ENCODE measurements at regions not wholly inside any gene's neighbourhood (a gene's known extent, or its start where the extent isn't known, plus 50 kb on each side); places are given as distances from the start of the nearest gene placed in this dataset.

DNA sequence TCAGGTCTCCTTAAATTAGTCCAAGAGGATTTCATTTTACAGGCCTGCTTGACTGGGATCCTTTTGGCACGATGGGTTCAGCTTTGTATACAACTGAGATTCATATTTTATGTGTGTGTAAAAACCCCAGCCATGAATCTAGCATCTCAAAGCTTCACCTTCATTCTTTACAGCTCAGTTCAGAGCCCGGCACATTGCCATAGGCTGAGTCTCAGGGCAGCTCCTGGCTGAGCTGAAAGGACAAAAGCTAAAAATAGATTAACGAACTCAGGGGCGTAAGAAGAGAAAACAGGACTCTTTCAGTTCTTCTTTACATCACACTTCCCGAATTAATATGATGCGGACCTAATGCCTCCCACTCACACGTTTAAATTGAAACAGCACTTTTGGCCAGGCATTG is 262.8 kb upstream of the PBX1 start:
- Histone ChIP-seq H3K27me3 (no peaks in the 10 kb centered on the region), H3K4me1 (no peaks in the 10 kb centered on the region), H3K4me3 (no peak overlapping the region), H3K36me3 (peaks cover 6% of the 10 kb centered on the region), H3K9me3 (no peaks in the 10 kb centered on the region), H3K27ac (no peak overlapping the region)
- intact Hi-C loops (cut with DNase I; ENCODE audit: low total_unique reads): no loop called here
- no peak for DNase-seq (ENCODE audit: low spot score in 2 of 2)
- TF ChIP-seq POLR2A (IDR thresholded peaks at IDR 0.05): no peak
- no peak for TF ChIP-seq CTCF (IDR thresholded peaks at IDR 0.05)
- TF ChIP-seq POLR2AphosphoS5 (IDR thresholded peaks at IDR 0.05): no peak

DNA sequence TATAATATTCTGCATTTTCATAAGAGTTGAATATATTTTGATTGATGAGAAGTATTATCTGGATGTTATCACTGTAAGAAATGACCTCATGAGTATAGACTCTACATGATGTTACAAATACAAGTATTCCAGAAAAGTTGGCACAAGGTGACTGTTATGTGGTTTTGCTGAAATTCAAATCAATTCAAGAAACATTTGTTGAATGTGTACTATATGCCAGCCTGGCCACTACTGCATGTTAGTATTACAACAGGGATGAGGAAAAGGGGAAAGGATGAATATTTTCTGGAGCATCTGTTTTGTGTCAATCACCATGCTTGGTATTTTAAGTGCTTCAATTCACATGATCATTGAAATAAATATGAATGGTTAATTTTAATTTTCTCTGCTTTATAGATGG is 250.9 kb upstream of the PBX1 start:
- H3K27me3 ChIP-seq: no peaks in the 10 kb centered on the region
- DNase-seq (ENCODE audit: low spot score in 2 of 2): no peak
- H3K27ac ChIP-seq: no peak overlapping the region
- no peak for TF ChIP-seq POLR2A (IDR thresholded peaks at IDR 0.05)
- TF ChIP-seq CTCF (IDR thresholded peaks at IDR 0.05): no peak
- no peak for TF ChIP-seq POLR2AphosphoS5 (IDR thresholded peaks at IDR 0.05)
- H3K4me1 ChIP-seq: no peaks in the 10 kb centered on the region
- H3K36me3 ChIP-seq: no peaks in the 10 kb centered on the region
- no peaks in the 10 kb centered on the region for H3K9me3 ChIP-seq
- no peak overlapping the region for H3K4me3 ChIP-seq
- intact Hi-C loops (cut with DNase I; ENCODE audit: low total_unique reads): no loop called here

DNA sequence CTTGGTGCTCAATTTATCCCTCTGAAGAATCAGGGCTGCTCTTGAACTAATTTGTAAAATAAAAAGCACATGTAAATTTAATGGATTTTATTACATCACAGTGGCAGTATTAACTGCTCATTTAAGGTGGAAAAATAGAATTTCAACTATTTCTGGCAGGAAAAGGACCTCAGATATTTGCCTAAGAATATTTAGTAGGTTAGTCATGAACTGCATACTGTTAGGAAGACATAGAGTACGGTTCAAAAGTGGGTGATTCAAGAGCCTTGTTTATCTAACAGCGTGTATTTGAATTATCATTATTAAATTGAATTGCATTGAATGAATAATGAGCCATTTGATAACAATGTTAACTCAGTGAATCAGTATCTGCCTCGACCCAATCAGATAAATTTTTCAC is 248.8 kb upstream of the PBX1 start:
- intact Hi-C loops (cut with DNase I; ENCODE audit: low total_unique reads): no loop called here
- Histone ChIP-seq H3K4me3 (no peak overlapping the region), H3K4me1 (no peaks in the 10 kb centered on the region), H3K27ac (no peak overlapping the region), H3K36me3 (no peaks in the 10 kb centered on the region), H3K27me3 (no peaks in the 10 kb centered on the region), H3K9me3 (no peaks in the 10 kb centered on the region)
- TF ChIP-seq CTCF (IDR thresholded peaks at IDR 0.05) (no peak), POLR2AphosphoS5 (IDR thresholded peaks at IDR 0.05) (no peak), POLR2A (IDR thresholded peaks at IDR 0.05) (no peak)
- no peak for DNase-seq (ENCODE audit: low spot score in 2 of 2)

DNA sequence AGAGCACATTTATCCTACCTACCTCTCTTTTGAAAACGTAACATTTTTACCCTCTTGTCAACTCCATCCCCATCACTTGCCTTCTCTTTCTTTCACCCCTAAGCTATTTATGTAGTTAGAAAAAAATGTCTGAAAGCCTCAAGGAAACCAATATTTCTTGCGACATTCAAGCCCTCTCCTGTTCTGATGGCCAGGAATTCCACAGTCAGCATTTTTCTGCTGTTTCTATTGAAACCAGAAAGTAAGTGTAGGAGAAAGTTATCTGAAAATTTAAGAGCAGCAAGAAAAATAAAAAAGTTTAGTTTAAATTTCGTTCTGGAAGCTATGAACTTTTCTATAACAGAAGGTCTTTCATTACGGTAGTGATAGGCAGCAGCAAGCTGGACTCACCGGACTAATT is 247.6 kb upstream of the PBX1 start:
- Histone ChIP-seq H3K27ac (no peak overlapping the region), H3K4me3 (no peak overlapping the region), H3K4me1 (no peaks in the 10 kb centered on the region), H3K27me3 (no peaks in the 10 kb centered on the region), H3K9me3 (no peaks in the 10 kb centered on the region), H3K36me3 (no peaks in the 10 kb centered on the region)
- intact Hi-C loops (cut with DNase I; ENCODE audit: low total_unique reads): no loop called here
- DNase-seq (ENCODE audit: low spot score in 2 of 2): no peak
- TF ChIP-seq CTCF (IDR thresholded peaks at IDR 0.05) (no peak), POLR2A (IDR thresholded peaks at IDR 0.05) (no peak), POLR2AphosphoS5 (IDR thresholded peaks at IDR 0.05) (no peak)

DNA sequence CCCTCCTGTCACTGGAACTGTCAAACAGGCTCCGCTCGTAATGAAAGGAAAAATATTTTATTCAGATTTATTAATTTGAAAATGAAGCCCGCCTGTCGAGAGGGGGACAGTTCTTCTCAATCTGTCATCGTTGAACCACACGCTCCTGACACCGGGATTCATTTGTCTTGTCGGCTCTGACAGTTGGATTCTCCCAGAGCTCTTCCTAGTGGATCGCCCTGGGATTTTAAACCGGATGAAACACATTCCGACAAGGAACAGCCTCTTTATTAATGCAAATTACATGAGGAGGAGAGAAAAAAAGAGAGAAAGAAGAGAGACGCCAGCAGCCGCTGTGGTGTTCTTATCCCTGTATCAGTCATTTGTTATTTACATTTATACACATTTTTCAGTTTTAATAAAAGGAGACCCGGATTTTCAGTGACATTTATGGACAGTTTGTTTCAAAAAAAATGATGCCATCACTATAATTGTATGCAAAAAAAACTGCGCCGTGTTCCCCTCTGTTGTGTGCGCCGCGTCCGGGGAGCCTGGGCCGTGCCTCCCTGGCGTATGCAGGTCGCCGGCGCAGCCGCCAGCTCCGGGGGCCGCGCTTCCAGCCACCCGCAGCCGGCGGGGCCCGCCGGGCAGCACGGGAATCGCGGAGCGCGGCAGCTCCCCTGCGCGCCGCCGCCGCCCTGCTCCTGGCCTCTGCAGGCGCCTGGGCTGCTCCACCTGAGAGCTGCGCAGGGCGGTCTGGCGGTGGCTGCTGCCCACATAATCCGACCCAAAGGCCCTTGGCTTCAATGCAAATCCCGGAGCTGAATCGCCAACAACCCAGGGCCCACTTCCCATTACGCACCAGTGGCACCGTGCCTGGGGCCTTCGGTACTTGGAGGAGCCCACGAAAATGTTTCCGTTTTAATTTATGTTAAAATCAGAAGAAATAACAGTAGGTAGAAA is 237.9 kb upstream of the PBX1 start:
- TF ChIP-seq POLR2AphosphoS5 (IDR thresholded peaks at IDR 0.05): no peak
- no peak for TF ChIP-seq CTCF (IDR thresholded peaks at IDR 0.05)
- TF ChIP-seq POLR2A (IDR thresholded peaks at IDR 0.05): no peak
- no peak for DNase-seq (ENCODE audit: low spot score in 2 of 2)
- Histone ChIP-seq H3K4me1 (no peaks in the 10 kb centered on the region), H3K9me3 (no peaks in the 10 kb centered on the region), H3K36me3 (no peaks in the 10 kb centered on the region), H3K4me3 (peak overlapping the region; percentile 34 to 71 (median 48)), H3K27ac (no peak overlapping the region), H3K27me3 (no peaks in the 10 kb centered on the region)
- intact Hi-C loops (cut with DNase I; ENCODE audit: low total_unique reads): no loop called here
